Testis (tissue), 2 donors: ENCODE measurements at regions not wholly inside any gene's neighbourhood (a gene's known extent, or its start where the extent isn't known, plus 50 kb on each side); places are given as distances from the start of the nearest gene placed in this dataset.
"Not testable (repeated sequence)": the region's sequence is repeated elsewhere in the genome, so short reads cannot be mapped to it uniquely, and the experiment has no call there.

ENCODE experiments used
- DNase-seq: peaks from one replicate; pipeline ENCODE4 v3.0.0-alpha.2; 2019
- H3K27ac ChIP-seq, 2 donors: fragments of 200-600 bp; sonication (generic); one replicate each; pipeline ENCODE4 v1.5.1; 2019
- H3K27me3 ChIP-seq: fragments of 200-600 bp; sonication (generic); one replicate; pipeline ENCODE4 v1.5.1; 2019
- H3K36me3 ChIP-seq: fragments of 200-600 bp; sonication (generic); one replicate; pipeline ENCODE4 v1.5.1; 2017; ENCODE audit warnings: low read depth; ENCODE audit errors: missing control alignments
- H3K4me1 ChIP-seq: fragments of 200-600 bp; sonication (generic); one replicate; pipeline ENCODE4 v1.5.1; 2019
- H3K4me3 ChIP-seq, 2 donors: fragments of 200-600 bp; sonication (generic); one replicate each; pipeline ENCODE4 v1.5.1; 2017 to 2019
- H3K9me3 ChIP-seq: fragments of 200-600 bp; sonication (generic); one replicate; pipeline ENCODE4 v1.5.1; 2017
- POLR2A ChIP-seq: fragments of 450-650 bp; IDR thresholded peaks from one replicate; pipeline ENCODE4 v1.6.1; 2017; ENCODE audit warnings: antibody characterized with exemption, mild to moderate bottlenecking, moderate library complexity
- WGBS, 2 donors: methylation state at CpG; one replicate each; pipeline ENCODE4 v1.1.5; 2018; 5-methylcytosine and 5-hydroxymethylcytosine counted together
- intact Hi-C: fragments of 100-400 bp; cut with DNase I; formaldehyde crosslinking; loops from one replicate; pipeline ENCODE4 v1.15.1; 2023; ENCODE audit warnings: low total_unique reads
- TF ChIP-seq, protein P1 (sequence below), 3 experiments: fragments of 450-650 bp in 2 of 3; fragments of 200-600 bp in 1 of 3; sonication (generic) in 1 of 3; IDR thresholded peaks; one replicate each; pipeline ENCODE4 v1.5.1; 2016 to 2019; ENCODE audit warnings: antibody characterized with exemption in 3 of 3, mild to moderate bottlenecking in 2 of 3, moderate library complexity in 1 of 3

DNA sequence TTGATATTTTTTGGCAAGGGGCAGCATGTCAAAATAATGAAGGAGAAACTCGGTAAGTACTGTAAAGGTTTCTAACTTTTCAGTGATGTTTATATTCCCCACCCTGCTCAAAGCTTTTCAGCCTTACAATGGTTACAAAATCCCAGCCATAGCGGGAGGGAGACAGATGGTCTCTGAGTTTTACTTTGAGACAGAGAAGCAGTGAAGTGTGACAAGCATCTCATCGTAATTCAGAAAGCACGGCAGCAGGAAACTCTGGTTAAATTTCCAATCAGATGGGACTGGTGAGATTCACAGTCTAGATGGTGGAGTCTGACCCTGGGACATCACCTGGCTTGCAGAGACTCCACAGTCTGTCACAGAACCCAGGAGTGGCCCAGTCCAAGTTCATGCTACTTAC lies 448.0 kb upstream of the AMELY start:
- intact Hi-C loops, result no loop called here
- Histone ChIP-seq H3K4me3 (no peak overlapping the region), H3K27ac (no peak overlapping the region), H3K36me3 (no peaks in the 10 kb centered on the region), H3K4me1 (no peaks in the 10 kb centered on the region), H3K27me3 (no peaks in the 10 kb centered on the region), H3K9me3 (no peaks in the 10 kb centered on the region)
- TF ChIP-seq, protein P1, sequence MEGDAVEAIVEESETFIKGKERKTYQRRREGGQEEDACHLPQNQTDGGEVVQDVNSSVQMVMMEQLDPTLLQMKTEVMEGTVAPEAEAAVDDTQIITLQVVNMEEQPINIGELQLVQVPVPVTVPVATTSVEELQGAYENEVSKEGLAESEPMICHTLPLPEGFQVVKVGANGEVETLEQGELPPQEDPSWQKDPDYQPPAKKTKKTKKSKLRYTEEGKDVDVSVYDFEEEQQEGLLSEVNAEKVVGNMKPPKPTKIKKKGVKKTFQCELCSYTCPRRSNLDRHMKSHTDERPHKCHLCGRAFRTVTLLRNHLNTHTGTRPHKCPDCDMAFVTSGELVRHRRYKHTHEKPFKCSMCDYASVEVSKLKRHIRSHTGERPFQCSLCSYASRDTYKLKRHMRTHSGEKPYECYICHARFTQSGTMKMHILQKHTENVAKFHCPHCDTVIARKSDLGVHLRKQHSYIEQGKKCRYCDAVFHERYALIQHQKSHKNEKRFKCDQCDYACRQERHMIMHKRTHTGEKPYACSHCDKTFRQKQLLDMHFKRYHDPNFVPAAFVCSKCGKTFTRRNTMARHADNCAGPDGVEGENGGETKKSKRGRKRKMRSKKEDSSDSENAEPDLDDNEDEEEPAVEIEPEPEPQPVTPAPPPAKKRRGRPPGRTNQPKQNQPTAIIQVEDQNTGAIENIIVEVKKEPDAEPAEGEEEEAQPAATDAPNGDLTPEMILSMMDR (IDR thresholded peaks at IDR 0.05), result no peak
- no peak for TF ChIP-seq POLR2A
- 78 to 79% methylated on average over 4 of the region's 4 CpGs for WGBS, 2 donors
- DNase-seq, result no peak

DNA sequence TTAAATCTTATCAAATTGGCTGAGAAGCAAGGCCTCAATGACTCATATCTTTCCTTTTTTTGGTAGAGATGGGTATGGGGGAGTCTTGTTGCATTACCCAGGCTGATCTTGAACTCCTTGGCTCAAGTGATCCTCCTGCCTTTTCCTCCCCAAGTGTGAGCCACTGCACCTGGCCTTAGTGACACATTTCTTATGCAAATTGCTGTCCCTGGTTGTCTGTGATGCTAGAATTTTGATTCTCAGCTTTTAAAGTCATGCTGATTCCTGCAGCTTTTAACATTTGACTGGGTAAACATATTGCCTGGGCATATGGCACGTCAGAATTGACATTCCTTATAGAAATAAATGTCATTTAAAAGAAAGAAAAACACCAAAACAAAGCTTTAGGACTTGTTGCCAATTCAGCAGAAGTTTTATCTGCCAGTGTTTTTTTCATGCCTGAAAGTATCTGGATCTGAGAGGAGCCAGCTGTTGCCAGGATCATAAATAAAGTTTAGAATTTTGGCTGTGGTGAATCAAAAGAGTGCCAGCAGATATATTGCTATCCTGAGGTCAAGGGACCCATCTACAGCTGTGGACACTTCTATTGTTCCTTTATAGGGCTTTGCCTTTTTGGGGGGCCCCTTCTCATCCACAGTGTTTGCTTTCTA lies 446.7 kb upstream of the AMELY start:
- intact Hi-C loops, result no loop called here
- no peak for DNase-seq
- 28 to 33% methylated on average over 1 of the region's 1 CpG for WGBS, 2 donors
- TF ChIP-seq POLR2A, result no peak
- TF ChIP-seq, protein P1 (IDR thresholded peaks at IDR 0.05), result no peak
- no peak overlapping the region for H3K27ac ChIP-seq
- no peaks in the 10 kb centered on the region for H3K9me3 ChIP-seq
- no peaks in the 10 kb centered on the region for H3K27me3 ChIP-seq
- no peaks in the 10 kb centered on the region for H3K36me3 ChIP-seq
- no peaks in the 10 kb centered on the region for H3K4me1 ChIP-seq
- H3K4me3 ChIP-seq, result no peak overlapping the region

DNA sequence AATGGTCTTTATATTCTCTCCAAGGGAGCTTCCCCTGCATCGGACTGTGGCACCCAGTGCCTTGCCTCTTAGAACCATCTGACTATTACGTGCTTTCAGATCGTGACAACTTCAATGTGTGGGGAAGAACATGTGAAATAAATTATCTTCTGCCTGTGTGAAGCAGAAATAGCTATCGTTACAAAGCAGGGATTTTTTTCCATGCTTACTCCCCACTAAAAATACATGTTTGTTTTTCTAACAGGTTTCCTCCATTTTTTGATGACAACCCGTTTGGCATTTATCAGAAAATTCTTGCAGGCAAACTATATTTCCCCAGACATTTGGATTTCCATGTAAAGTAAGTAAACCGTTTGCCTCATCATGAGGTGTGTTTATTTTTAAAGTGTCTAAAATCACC lies 444.3 kb upstream of the AMELY start:
- H3K36me3 ChIP-seq, DNase-seq, H3K27me3 ChIP-seq, H3K27ac ChIP-seq, H3K9me3 ChIP-seq, H3K4me1 ChIP-seq, H3K4me3 ChIP-seq, intact Hi-C loops: not testable (repeated sequence)
- WGBS, 2 donors, result 88 to 91% methylated on average over 6 of the region's 6 CpGs

DNA sequence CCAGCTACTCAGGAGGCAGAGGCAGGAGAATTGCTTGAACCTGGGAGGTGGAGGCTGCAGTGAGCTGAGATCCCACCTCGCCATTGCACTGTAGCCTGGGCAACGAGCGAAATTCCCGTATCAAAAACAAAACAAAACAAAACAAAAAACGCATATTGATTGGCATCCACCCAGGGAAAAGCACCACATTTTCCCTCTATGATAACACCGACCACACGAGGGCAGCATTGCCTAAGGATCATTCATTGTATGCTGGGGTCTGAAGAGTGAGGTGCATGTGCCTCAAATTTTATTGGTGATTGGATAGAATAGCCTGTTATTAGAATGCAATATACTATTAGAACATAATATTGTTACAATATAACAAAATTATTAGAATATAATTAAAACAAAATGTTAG lies 433.1 kb upstream of the AMELY start:
- H3K9me3 ChIP-seq, result no peaks in the 10 kb centered on the region
- no peaks in the 10 kb centered on the region for H3K4me1 ChIP-seq
- H3K27ac ChIP-seq, result no peak overlapping the region
- 10 to 35% methylated on average over 7 of the region's 7 CpGs for WGBS, 2 donors
- H3K4me3 ChIP-seq, result no peak overlapping the region
- peak; percentile 45 for DNase-seq
- intact Hi-C loops, result no loop called here
- TF ChIP-seq, protein P1 (IDR thresholded peaks at IDR 0.05), result peak; percentile 28 to 62 (median 45)
- no peak for TF ChIP-seq POLR2A
- no peaks in the 10 kb centered on the region for H3K27me3 ChIP-seq
- H3K36me3 ChIP-seq, result no peaks in the 10 kb centered on the region

DNA sequence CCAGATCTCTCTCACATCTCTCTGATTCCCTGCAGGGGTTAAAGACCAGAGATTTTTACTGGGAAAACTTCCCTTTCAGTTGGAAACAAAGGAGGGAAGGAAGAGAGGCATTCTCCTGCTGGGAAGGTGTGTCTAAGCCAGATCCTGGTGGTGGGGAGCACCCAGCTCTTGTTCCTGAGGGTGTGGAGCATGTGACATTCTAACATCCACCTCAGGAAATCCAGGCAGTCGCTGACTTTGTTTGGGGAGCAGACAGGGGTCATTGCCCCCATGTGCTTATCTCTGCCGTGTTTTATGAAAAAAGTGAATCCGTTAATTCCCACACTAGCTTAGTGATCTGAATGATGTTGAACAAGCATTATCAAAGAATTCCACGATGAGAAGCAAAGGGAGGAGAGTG lies 431.7 kb upstream of the AMELY start:
- H3K36me3 ChIP-seq, result no peaks in the 10 kb centered on the region
- H3K4me1 ChIP-seq, result no peaks in the 10 kb centered on the region
- 54 to 70% methylated on average over 3 to 4 of the region's 4 CpGs for WGBS, 2 donors
- DNase-seq, result no peak
- H3K4me3 ChIP-seq, result no peak overlapping the region
- no peak for TF ChIP-seq POLR2A
- TF ChIP-seq, protein P1 (IDR thresholded peaks at IDR 0.05), result no peak
- H3K27me3 ChIP-seq, result no peaks in the 10 kb centered on the region
- no peaks in the 10 kb centered on the region for H3K9me3 ChIP-seq
- H3K27ac ChIP-seq, result no peak overlapping the region
- intact Hi-C loops, result no loop called here

DNA sequence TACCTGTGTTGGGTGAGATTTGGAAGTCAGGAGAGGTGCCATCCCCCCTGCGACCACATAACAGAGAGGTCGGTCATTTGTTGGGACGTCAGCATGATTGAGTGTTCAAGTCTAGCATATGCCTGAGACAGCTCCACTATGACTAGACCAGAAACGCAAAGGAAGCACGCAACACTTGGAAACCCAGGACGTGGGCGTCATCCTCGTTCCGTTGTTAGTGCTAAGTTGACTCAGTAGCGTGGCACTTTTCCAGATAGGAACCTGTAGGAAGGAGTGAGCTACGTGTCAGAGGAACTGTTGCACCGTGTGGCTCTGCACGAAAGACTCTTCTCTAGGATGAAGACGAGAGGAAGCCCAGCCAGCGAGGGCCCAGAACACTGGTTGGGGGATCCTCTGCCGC lies 431.2 kb upstream of the AMELY start:
- H3K4me3 ChIP-seq, H3K27ac ChIP-seq, DNase-seq, intact Hi-C loops, H3K27me3 ChIP-seq, H3K4me1 ChIP-seq, H3K36me3 ChIP-seq, H3K9me3 ChIP-seq: not testable (repeated sequence)
- 74 to 77% methylated on average over 8 to 16 of the region's 16 CpGs for WGBS, 2 donors
